Muscle layer of colon (tissue), 2 donors: ENCODE measurements at regions not wholly inside any gene's neighbourhood (a gene's known extent, or its start where the extent isn't known, plus 50 kb on each side); places are given as distances from the start of the nearest gene placed in this dataset.

Experiments used
- H3K27ac ChIP-seq: one replicate; pipeline ENCODE4 v1.7.0; 2013; ENCODE audit warnings: low read depth, mild to moderate bottlenecking, low read length, moderate library complexity
- H3K27me3 ChIP-seq, 2 donors: one replicate each; pipeline ENCODE4 v1.7.0; 2013; ENCODE audit warnings: low read length in 2 of 2, mild to moderate bottlenecking in 2 of 2; ENCODE audit not compliant: insufficient read depth in 2 of 2, control insufficient read depth in 1 of 2
- H3K36me3 ChIP-seq: one replicate; pipeline ENCODE4 v1.7.0; 2013; ENCODE audit warnings: mild to moderate bottlenecking, low read length; ENCODE audit not compliant: insufficient read depth
- H3K4me1 ChIP-seq: one replicate; pipeline ENCODE4 v1.7.0; 2013; ENCODE audit warnings: mild to moderate bottlenecking, low read length; ENCODE audit not compliant: insufficient read depth
- H3K4me3 ChIP-seq, 2 donors: one replicate each; pipeline ENCODE4 v1.7.0; 2013; ENCODE audit warnings: low read length in 2 of 2, low read depth in 1 of 2, mild to moderate bottlenecking in 1 of 2, moderate library complexity in 1 of 2
- H3K9ac ChIP-seq: one replicate; pipeline ENCODE4 v1.7.0; 2013; ENCODE audit warnings: low read length
- H3K9me3 ChIP-seq: one replicate; pipeline ENCODE4 v1.7.0; 2013; ENCODE audit warnings: mild to moderate bottlenecking, low read length
- donor health status: abdominal sarcoma.
- donor health status: Adenocarcinoma of cecum.

DNA sequence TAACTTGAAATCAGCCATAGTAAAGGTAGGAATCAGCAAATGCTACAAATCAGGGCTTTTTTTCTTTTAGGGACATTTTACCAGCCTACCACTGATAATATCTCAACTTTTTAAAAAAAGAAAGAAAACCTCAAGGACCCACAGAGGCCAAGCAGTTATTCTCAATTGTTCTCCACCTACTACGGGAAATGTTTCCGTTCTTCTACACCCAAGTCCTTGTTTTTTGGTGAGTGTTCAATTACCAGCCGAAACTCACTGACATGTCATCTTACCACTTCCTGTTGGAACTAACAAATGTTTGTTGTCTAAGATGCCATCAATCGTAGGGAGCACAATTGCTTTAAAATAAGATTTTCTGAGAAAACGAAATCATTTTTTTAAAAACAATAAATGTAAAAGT lies 50.2 kb upstream of the CDK1 start:
- Histone ChIP-seq H3K27ac (no peak overlapping the region), H3K9ac (no peak overlapping the region), H3K27me3 (peaks cover 0 to 7% of the 10 kb centered on the region in 2 donors), H3K4me3 (no peak overlapping the region), H3K9me3 (no peaks in the 10 kb centered on the region), H3K4me1 (no peaks in the 10 kb centered on the region), H3K36me3 (no peaks in the 10 kb centered on the region)

DNA sequence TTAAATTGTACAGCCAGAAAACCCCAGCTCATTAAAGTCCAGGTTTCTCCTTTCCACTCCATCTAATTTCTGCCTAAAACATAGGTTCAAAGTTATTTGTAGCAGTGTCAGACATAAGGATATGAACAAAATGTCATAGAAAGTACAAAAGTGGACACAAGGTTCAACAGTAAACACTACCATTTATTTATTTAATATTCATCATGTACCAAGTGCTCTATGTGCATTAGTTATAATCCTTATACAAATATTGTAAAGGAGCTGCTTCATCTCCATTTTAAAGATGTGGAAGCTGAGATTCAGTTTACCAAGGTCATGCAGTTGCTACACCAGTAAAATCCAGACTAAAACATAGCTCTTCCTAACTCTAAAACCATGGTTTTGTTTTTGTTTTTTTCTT lies 52.0 kb upstream of the CDK1 start:
- no peak overlapping the region for H3K4me3 ChIP-seq

DNA sequence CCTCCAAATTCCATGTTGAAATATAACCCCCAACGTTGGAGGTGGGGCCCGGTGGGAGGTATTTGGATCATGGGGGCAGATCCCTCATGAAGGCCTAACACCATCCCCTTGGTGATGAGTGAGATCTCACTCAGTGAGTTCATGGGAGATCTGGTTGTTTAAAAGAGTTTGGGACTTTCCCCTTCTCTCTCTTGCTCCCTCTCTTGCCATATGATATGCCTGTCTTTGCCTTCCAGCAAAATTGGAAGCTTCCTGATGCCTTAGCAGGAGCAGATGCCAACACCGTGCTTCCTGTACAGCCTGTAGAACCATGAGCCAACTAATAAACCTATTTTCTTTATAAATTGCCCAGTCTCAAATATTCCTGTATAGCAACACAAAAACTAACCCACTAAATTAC lies 55.7 kb upstream of the CDK1 start:
- H3K36me3 ChIP-seq = no peaks in the 10 kb centered on the region
- H3K27me3 ChIP-seq = no peaks in the 10 kb centered on the region
- no peak overlapping the region for H3K4me3 ChIP-seq
- no peaks in the 10 kb centered on the region for H3K4me1 ChIP-seq
- H3K9ac ChIP-seq = no peak overlapping the region
- no peaks in the 10 kb centered on the region for H3K9me3 ChIP-seq
- H3K27ac ChIP-seq = no peak overlapping the region

More for the DNA sequence above, 52.0 kb upstream of the CDK1 start:
- H3K9me3 ChIP-seq = no peaks in the 10 kb centered on the region
- no peaks in the 10 kb centered on the region for H3K36me3 ChIP-seq
- no peaks in the 10 kb centered on the region for H3K27me3 ChIP-seq
- H3K4me1 ChIP-seq = no peaks in the 10 kb centered on the region
- H3K9ac ChIP-seq = no peak overlapping the region
- no peak overlapping the region for H3K27ac ChIP-seq

DNA sequence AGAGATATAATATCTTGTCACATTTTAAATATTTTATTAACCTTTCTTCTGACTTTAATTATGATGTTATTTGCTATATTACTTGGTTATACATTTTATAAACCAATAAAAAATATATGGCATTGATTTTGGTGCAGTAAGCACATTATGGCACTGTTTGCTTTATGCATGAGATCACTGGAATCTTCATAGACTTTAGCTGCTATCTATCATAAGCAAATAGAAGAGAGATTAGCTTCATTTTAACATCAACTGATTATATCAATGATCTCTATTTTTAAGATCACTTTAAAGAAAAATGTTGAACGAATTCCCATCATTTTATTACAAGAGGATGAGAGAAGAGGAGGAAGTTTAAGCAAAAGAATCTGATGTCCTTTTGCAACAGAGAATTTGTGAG lies 58.6 kb upstream of the CDK1 start:
- Histone ChIP-seq H3K4me3 (no peak overlapping the region), H3K27ac (no peak overlapping the region), H3K9me3 (no peaks in the 10 kb centered on the region), H3K4me1 (no peaks in the 10 kb centered on the region), H3K9ac (no peak overlapping the region), H3K36me3 (no peaks in the 10 kb centered on the region), H3K27me3 (no peaks in the 10 kb centered on the region)

DNA sequence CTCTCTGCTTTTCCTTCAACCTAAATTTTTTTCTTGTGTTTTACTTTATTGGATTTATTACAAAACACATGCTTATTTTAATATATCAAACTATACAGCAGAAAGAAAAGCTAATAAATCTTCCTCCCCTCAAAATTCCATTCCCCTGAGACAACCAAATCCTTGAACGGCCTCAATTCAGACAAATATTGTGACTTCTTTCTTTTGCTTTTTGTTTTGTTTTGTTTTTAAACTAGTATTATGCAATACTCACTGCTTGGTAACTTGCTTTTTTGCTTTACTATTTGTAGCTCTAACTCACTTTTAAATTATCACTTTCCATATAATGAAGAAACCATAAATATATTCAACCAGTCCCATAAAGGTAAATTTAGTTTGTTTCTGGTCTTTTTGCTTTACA lies 59.4 kb upstream of the CDK1 start:
- H3K27ac ChIP-seq = no peak overlapping the region
- H3K9me3 ChIP-seq = no peaks in the 10 kb centered on the region
- no peaks in the 10 kb centered on the region for H3K4me1 ChIP-seq
- no peak overlapping the region for H3K4me3 ChIP-seq
- no peaks in the 10 kb centered on the region for H3K36me3 ChIP-seq
- H3K27me3 ChIP-seq = no peaks in the 10 kb centered on the region
- H3K9ac ChIP-seq = no peak overlapping the region

DNA sequence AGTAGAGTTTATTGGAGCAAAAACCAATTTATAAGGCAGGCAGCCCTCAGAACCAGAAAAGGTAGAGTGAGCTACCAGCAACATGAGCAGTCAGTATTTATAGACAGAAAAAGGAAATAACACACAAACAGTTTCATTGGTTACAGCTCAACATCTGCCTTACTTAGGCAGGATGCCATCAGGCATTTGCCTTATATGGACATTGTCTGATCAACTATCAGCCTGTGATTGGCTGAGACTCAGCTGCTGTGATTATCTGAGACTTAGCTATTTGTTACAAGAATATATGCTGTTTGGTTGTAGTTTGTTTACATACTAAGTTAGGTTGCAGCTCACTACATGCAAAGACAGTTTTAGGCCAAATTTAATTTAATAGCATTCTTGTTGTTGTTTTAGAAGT lies 60.4 kb upstream of the CDK1 start:
- no peak overlapping the region for H3K27ac ChIP-seq
- no peaks in the 10 kb centered on the region for H3K27me3 ChIP-seq
- no peak overlapping the region for H3K4me3 ChIP-seq
- H3K9ac ChIP-seq = no peak overlapping the region
- no peaks in the 10 kb centered on the region for H3K4me1 ChIP-seq
- no peaks in the 10 kb centered on the region for H3K9me3 ChIP-seq
- H3K36me3 ChIP-seq = no peaks in the 10 kb centered on the region

DNA sequence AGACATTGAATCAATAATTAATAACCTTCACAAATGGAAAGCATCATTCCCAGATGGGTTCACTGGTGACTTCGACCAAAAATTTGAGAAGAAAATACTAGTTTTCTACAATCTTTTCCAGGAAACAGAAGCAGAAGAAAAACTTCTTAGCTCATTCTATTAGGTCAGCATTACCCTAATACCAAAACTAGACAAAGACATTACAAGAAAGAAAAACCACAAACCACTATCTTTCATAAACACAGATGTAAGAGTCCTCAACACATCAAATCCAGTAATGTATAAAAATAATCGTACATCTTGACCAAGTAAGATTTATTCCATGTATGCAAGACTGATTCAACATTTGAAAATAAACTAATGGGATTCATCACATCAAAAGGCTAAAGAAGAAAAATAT lies 64.0 kb upstream of the CDK1 start:
- no peaks in the 10 kb centered on the region for H3K4me1 ChIP-seq
- H3K27ac ChIP-seq = no peak overlapping the region
- H3K36me3 ChIP-seq = no peaks in the 10 kb centered on the region
- no peaks in the 10 kb centered on the region for H3K27me3 ChIP-seq
- H3K4me3 ChIP-seq = no peak overlapping the region
- no peak overlapping the region for H3K9ac ChIP-seq
- H3K9me3 ChIP-seq = no peaks in the 10 kb centered on the region

DNA sequence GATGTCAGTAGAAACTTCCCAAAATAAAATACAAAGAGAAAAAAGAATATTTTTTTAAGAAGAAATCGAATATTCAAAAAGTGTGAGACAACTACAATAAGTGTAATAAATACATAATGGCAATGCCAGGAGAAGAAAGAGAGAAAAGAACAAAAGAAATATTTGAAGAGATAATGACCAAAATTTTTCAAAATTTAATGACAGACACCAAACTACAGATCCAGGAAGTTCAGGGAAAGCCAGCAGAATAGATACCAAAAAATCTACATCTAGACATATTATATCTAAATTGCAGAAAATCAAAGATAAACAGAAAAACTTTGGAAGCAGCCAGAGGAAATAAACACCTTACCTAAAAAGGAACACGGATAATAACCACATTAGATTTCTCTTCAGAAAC lies 66.8 kb upstream of the CDK1 start:
- Histone ChIP-seq H3K27me3 (no peaks in the 10 kb centered on the region), H3K9ac (no peak overlapping the region), H3K27ac (no peak overlapping the region), H3K36me3 (no peaks in the 10 kb centered on the region), H3K9me3 (no peaks in the 10 kb centered on the region), H3K4me3 (no peak overlapping the region), H3K4me1 (no peaks in the 10 kb centered on the region)

DNA sequence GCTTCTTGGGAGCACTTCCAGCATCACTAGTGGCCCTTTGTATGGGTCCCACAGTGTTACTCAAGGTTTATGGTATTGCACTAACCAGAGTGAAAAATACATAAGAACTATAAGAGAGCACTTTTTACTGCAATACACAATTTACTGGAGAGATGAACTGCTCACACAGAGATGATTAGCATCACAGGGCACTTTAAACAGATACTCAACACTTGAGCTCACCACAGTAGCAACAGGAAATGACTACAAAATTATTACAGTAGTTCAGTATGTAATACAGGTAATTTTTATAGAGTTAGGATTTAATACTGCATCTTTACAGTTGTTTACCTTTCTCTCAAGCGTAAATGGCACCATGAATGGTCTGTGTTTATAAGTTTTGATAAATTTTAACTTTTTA lies 68.2 kb upstream of the CDK1 start:
- Histone ChIP-seq H3K9me3 (no peaks in the 10 kb centered on the region), H3K4me1 (no peaks in the 10 kb centered on the region), H3K4me3 (no peak overlapping the region), H3K27me3 (no peaks in the 10 kb centered on the region), H3K9ac (no peak overlapping the region), H3K36me3 (no peaks in the 10 kb centered on the region), H3K27ac (no peak overlapping the region)

DNA sequence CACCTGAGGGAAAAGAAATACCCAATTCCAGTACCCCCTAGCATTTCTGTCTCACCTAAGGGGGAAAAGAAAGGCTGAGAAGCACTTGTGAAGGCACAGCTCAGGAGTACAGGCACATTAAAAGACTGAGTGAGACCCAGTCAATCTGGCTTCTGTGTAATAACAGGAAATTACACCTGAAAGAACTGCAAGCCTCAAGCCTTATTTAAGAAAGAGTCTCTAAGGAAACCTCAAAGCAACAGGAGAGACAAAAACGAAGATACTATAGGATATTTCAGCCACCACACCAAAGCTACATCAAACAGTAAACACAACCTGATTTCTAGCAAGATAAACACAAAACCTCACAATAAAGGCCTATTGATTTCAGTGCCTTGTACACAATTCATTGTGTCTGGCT lies 69.6 kb upstream of the CDK1 start:
- H3K27me3 ChIP-seq = no peaks in the 10 kb centered on the region
- no peak overlapping the region for H3K4me3 ChIP-seq
- no peaks in the 10 kb centered on the region for H3K36me3 ChIP-seq
- no peaks in the 10 kb centered on the region for H3K9me3 ChIP-seq
- H3K4me1 ChIP-seq = no peaks in the 10 kb centered on the region
- no peak overlapping the region for H3K9ac ChIP-seq
- H3K27ac ChIP-seq = no peak overlapping the region

DNA sequence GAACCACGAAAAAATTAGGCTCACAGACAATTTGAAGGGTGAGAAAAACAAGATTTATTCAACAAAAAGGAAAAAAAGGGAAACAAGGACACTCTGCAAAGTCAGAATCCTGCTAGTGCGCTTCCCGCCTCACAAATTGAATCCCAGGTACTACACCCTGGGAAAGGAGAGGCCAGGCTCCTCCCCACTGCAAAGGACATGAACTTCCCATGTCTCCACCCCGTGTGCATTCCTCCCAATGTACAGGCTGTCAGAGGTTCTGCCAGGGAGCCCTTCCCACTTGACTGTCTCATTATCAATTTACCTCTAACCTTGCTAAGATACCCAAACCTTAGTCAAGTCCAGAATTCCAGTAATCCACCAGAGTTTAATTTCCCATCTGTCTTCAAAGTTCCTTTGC lies 70.4 kb upstream of the CDK1 start:
- H3K4me3 ChIP-seq = no peak overlapping the region
- H3K4me1 ChIP-seq = no peaks in the 10 kb centered on the region
- no peak overlapping the region for H3K9ac ChIP-seq
- no peaks in the 10 kb centered on the region for H3K9me3 ChIP-seq
- H3K27me3 ChIP-seq = no peaks in the 10 kb centered on the region
- no peaks in the 10 kb centered on the region for H3K36me3 ChIP-seq
- H3K27ac ChIP-seq = no peak overlapping the region

DNA sequence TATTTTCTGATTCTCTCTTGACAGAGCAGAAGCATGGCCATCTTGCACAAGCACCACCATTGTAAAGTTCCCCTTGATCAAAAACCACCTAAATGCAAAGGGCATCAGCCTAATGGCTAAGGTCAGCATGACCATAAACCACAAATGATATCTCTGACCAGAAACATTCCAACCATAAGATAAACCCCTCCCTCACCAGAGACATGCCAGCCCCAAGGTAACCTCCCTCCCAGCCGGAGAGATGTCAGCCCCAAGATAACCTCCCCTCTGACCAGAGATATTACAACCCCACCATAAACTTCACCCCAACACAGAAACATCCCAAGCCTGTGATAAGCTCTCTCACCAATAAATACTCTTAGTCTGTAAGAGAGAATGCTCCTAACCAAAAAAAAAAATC lies 72.1 kb upstream of the CDK1 start:
- H3K4me3 ChIP-seq = no peak overlapping the region
- H3K4me1 ChIP-seq = no peaks in the 10 kb centered on the region
- H3K9ac ChIP-seq = no peak overlapping the region
- no peak overlapping the region for H3K27ac ChIP-seq
- no peaks in the 10 kb centered on the region for H3K9me3 ChIP-seq
- H3K36me3 ChIP-seq = no peaks in the 10 kb centered on the region
- H3K27me3 ChIP-seq = no peaks in the 10 kb centered on the region
